Left ventricle myocardium inferior (tissue), 1 donor: ENCODE measurements at regions not wholly inside any gene's neighbourhood (a gene's known extent, or its start where the extent isn't known, plus 50 kb on each side); places are given as distances from the start of the nearest gene placed in this dataset.

Experiments used
- DNase-seq: peaks from one replicate; pipeline ENCODE4 v3.0.0-alpha.2; 2020
- H3K27ac ChIP-seq: fragments of 200-600 bp; replicated peaks from 2 replicates; pipeline ENCODE4 v1.8.0; 2021
- H3K27me3 ChIP-seq: fragments of 200-600 bp; 2 replicates; pipeline ENCODE4 v1.8.0; 2021; ENCODE audit warnings: low read depth
- H3K36me3 ChIP-seq: fragments of 200-600 bp; 2 replicates; pipeline ENCODE4 v1.8.0; 2021
- H3K4me1 ChIP-seq: fragments of 200-600 bp; 2 replicates; pipeline ENCODE4 v1.8.0; 2021
- H3K4me3 ChIP-seq: fragments of 200-600 bp; 2 replicates; pipeline ENCODE4 v1.8.0; 2021; ENCODE audit warnings: mild to moderate bottlenecking, moderate library complexity
- H3K9me3 ChIP-seq: fragments of 200-600 bp; replicated peaks from 2 replicates; pipeline ENCODE4 v1.8.0; 2021
- CTCF ChIP-seq: fragments of 200-600 bp; IDR thresholded peaks from 2 replicates; pipeline ENCODE4 v1.8.0; 2021; ENCODE audit warnings: antibody characterized with exemption, mild to moderate bottlenecking, borderline replicate concordance
- intact Hi-C: fragments of 100-400 bp; cut with micrococcal nuclease; formaldehyde crosslinking; loops from one replicate; pipeline ENCODE4 v1.11.0; 2022
- donor health status: DM: no; HTN: yes; CAD: no; lungs with severe emphysema.

- no peaks in the 10 kb centered on the region for H3K36me3 ChIP-seq
- no peak overlapping the region for H3K4me3 ChIP-seq
- no peaks in the 10 kb centered on the region for H3K27me3 ChIP-seq
- H3K27ac ChIP-seq = no peak overlapping the region
- no peak for TF ChIP-seq CTCF
- H3K4me1 ChIP-seq = no peaks in the 10 kb centered on the region
- peaks cover 10% of the 10 kb centered on the region for H3K9me3 ChIP-seq
- no peak for DNase-seq
- intact Hi-C loops = no loop called here
Observed at GRCh38 chr5:4643190-4643589, 496.9 kb upstream of the ADAMTS16 start.

GRCh38 chr5:4643960-4644359 lies 496.2 kb upstream of the ADAMTS16 start:
- H3K9me3 ChIP-seq = peaks cover 10% of the 10 kb centered on the region
- no peak for TF ChIP-seq CTCF
- H3K27me3 ChIP-seq = no peaks in the 10 kb centered on the region
- DNase-seq = no peak
- intact Hi-C loops = no loop called here
- H3K36me3 ChIP-seq = no peaks in the 10 kb centered on the region
- no peaks in the 10 kb centered on the region for H3K4me1 ChIP-seq
- H3K27ac ChIP-seq = no peak overlapping the region
- H3K4me3 ChIP-seq = no peak overlapping the region

GRCh38 chr5:4646715-4647375 lies 493.3 kb upstream of the ADAMTS16 start:
- peaks cover 10% of the 10 kb centered on the region for H3K9me3 ChIP-seq

GRCh38 chr5:4647955-4648354 lies 492.2 kb upstream of the ADAMTS16 start:
- Histone ChIP-seq H3K27me3 (no peaks in the 10 kb centered on the region), H3K27ac (no peak overlapping the region), H3K9me3 (peaks cover 7% of the 10 kb centered on the region), H3K36me3 (no peaks in the 10 kb centered on the region), H3K4me1 (no peaks in the 10 kb centered on the region), H3K4me3 (no peak overlapping the region)
- intact Hi-C loops = no loop called here
- TF ChIP-seq CTCF = no peak
- no peak for DNase-seq

More at GRCh38 chr5:4646715-4647375, 493.3 kb upstream of the ADAMTS16 start:
- no peak for DNase-seq
- TF ChIP-seq CTCF = no peak
- no peak overlapping the region for H3K27ac ChIP-seq
- no peaks in the 10 kb centered on the region for H3K36me3 ChIP-seq
- no peak overlapping the region for H3K4me3 ChIP-seq
- intact Hi-C loops = no loop called here
- H3K4me1 ChIP-seq = no peaks in the 10 kb centered on the region
- no peaks in the 10 kb centered on the region for H3K27me3 ChIP-seq

- Histone ChIP-seq H3K36me3 (no peaks in the 10 kb centered on the region), H3K4me3 (no peak overlapping the region), H3K4me1 (no peaks in the 10 kb centered on the region), H3K27ac (no peak overlapping the region), H3K9me3 (no peaks in the 10 kb centered on the region), H3K27me3 (no peaks in the 10 kb centered on the region)
- no peak for TF ChIP-seq CTCF
- no peak for DNase-seq
- intact Hi-C loops = no loop called here
Observed at GRCh38 chr5:4651806-4652565, 488.1 kb upstream of the ADAMTS16 start.
